OCI-LY3 (cell line): ENCODE measurements at regions not wholly inside any gene's neighbourhood (a gene's known extent, or its start where the extent isn't known, plus 50 kb on each side); places are given as distances from the start of the nearest gene placed in this dataset.

Experiments used
- CTCF ChIP-seq: fragments of 200-600, 300-600 bp; sonication (generic); IDR thresholded peaks from 2 replicates; pipeline ENCODE4 v1.5.1; 2014; ENCODE audit warnings: antibody characterized with exemption, low read length, low read depth
- EZH2phosphoT487 ChIP-seq: fragments of 200-600 bp; shearing (Covaris generic); IDR thresholded peaks from 2 replicates; pipeline ENCODE4 v1.6.1; 2018; ENCODE audit warnings: antibody characterized with exemption, mixed run types, low read depth

- TF ChIP-seq CTCF (no peak), EZH2phosphoT487 (no peak)
Observed at GRCh38 chr9:82153032-82153431, 164.5 kb downstream of the SPATA31D1 start.
